HFF-Myc (cell line): ENCODE measurements at regions not wholly inside any gene's neighbourhood (a gene's known extent, or its start where the extent isn't known, plus 50 kb on each side); places are given as distances from the start of the nearest gene placed in this dataset.

Experiments used
- DNase-seq: peaks from one replicate; pipeline ENCODE4 v3.0.0-alpha.2; 2011; ENCODE audit warnings: low read depth; ENCODE audit errors: extremely low read depth
- H3K4me3 ChIP-seq: replicated peaks from 2 replicates; pipeline ENCODE4 v1.5.1; 2011; ENCODE audit warnings: low read depth, mild to moderate bottlenecking, control low read depth, low read length
- CTCF ChIP-seq: IDR thresholded peaks from 2 replicates; pipeline ENCODE4 v1.5.1; 2012; ENCODE audit warnings: mild to moderate bottlenecking, low read depth, low read length, control low read depth; ENCODE audit errors: missing control alignments

DNA sequence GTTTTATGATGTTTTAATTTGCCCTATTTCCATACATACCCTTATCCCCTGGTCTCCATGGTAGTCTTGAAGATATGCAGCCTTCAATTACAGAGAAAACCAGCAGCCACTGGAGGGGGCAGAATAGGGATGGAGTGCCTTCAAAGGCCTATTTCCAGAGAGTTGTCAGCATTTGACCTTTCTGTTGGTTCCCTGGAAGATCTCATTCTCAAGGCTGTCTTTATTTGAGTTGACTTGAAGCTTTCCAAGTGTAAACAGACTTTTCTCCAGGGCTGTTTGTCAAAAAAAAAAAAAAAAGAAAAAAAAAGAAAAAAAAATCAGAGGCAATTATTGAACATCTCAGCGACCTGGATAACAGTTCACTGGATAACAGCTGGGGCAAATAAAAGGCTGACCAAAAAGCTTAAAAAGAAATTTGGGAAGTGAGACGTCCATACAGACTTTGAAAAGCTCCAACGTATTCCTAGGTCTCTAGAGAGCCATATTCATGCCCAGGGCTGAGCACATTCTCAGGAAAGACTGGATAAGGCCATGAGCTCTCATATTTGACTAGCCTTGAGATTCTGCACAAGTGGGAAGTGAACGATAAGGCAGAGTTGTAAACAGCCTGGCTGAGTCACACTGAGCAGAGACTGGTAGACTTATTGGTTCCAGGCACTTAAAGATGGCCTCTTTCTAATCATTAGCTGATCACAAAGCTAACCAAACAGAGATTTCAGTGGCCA is 126.6 kb downstream of the VAPA start:
- no peak overlapping the region for H3K4me3 ChIP-seq
- DNase-seq, result no peak

DNA sequence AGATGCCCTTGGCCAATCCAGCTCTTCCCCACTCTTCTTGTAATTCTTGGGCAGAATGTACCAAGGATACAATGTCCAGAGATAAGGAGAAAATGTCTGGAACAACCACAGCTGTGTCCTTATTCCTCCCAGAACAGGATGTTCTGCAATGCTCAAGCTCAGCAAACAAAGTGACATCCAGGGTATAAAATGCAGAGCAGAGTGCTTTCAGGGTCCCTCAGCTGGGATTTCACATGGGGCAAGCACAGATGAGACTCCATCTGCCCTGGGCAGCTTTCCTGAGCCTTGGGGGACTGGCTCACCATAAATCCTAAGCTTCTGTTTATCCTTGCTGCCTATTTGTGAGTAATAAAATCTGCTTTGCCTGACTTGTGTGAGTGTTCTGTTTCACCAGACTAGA is 127.4 kb downstream of the VAPA start:
- no peak overlapping the region for H3K4me3 ChIP-seq
- DNase-seq, result no peak
- no peak for TF ChIP-seq CTCF

More for the DNA sequence above, 126.6 kb downstream of the VAPA start:
- no peak for TF ChIP-seq CTCF

- DNase-seq, result no peak
- no peak for TF ChIP-seq CTCF
- no peak overlapping the region for H3K4me3 ChIP-seq
Measured at GRCh38 chr18:10042492-10042891, 128.7 kb downstream of the VAPA start.

DNA sequence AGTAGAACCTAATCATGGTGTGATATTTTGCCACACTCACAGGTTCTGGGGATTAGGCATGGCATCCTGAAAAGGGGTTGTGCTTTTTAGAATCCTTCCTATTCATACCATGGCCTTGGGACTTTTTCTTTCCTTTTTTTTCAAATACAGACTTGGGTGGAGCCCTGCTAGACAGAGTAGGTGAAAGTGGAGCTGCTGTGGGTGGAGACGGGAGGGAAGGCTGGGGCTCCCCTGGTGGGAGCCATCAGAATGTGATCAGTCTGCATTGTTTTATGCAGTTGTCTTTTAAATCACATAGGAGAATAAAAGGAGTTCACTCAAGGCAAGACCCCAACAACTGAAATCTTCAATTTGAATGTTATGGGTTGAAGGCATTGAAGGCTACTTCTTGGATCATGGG is 130.2 kb downstream of the VAPA start:
- TF ChIP-seq CTCF, result no peak
- no peak overlapping the region for H3K4me3 ChIP-seq
- DNase-seq, result no peak

DNA sequence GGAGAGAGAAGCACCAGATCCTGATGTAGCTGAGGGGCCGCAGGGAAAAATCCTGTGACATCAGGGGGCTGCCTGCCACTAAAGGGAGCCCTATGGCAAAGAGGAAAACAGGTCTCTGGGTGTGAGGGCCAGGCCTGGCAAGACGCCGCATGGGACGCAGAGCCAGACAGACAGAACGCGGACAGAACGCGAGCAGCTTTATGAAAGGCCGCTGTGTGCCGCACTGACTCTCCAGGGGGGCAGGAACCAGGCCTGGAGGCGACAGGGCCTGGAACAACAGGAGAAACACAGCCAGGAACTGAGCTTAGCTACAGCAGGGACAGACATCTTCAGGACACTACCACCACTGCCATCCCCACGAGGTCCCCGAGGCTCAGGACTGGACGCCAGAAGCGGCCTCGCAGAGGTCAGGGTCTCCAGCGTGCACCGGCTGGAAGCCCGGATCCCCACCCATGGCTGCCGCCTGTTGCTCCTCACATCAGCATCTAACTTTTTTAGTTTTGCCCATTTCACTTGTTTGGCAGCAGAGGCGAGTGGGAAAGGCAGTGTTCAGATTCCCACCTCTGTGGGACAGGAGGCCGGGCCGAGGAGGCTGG is 131.6 kb downstream of the VAPA start:
- no peak for TF ChIP-seq CTCF
- no peak overlapping the region for H3K4me3 ChIP-seq
- DNase-seq, result no peak

DNA sequence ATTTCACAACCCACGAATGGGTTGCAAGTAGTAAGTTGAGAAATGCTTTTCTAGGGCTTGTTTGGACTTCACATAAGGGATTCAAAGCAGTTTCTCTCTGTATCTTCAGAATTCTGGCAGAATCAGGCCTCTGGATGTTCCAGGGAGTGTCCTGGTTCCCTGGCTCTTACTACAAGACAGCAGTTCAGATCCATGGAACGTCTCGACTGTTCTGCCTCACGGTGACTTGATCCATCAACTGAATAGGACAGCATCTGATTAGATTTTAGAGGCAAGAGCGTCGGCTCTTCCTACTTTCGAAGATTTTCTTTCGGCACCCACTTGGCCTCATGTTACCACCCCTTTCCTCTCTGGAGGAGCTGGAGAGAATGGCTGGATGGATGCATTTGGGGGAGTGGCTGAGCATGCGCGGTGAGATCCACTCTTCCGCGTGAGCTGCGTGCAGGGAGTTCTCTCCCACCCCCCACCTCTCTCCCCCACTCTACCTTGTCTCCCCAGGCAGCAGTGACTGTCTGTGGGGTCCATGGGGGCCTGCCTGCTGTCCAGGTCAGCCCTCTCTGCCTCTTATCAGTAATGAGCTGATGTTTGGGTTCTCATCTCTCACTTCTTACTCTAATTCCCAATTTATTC is 132.5 kb downstream of the VAPA start:
- H3K4me3 ChIP-seq, result no peak overlapping the region
- TF ChIP-seq CTCF, result no peak
- DNase-seq, result no peak

- H3K4me3 ChIP-seq, result no peak overlapping the region
- no peak for TF ChIP-seq CTCF
Measured at GRCh38 chr18:10047237-10047636, 133.4 kb downstream of the VAPA start.

More at GRCh38 chr18:10047237-10047636, 133.4 kb downstream of the VAPA start:
- peak; percentile 69 for DNase-seq
